PC-3 (cell line): ENCODE measurements at regions not wholly inside any gene's neighbourhood (a gene's known extent, or its start where the extent isn't known, plus 50 kb on each side); places are given as distances from the start of the nearest gene placed in this dataset.

Source experiments
- CTCF ChIP-seq: fragments of 300-600 bp; sonication (generic); conservative IDR thresholded peaks from 2 replicates; pipeline ENCODE4 v1.5.1; 2017; ENCODE audit warnings: antibody characterized with exemption, low read depth, mild to moderate bottlenecking, low read length
- EZH2 ChIP-seq: fragments of 300-600 bp; sonication (generic); IDR thresholded peaks from one replicate; pipeline ENCODE4 v1.6.1; 2017; ENCODE audit warnings: antibody characterized with exemption, mild to moderate bottlenecking, low read length; ENCODE audit not compliant: unreplicated experiment
- EZH2phosphoT487 ChIP-seq: fragments of 300-600 bp; sonication (generic); IDR thresholded peaks from 2 replicates; pipeline ENCODE4 v1.6.1; 2018; ENCODE audit warnings: mild to moderate bottlenecking, antibody characterized with exemption, low read length, borderline replicate concordance

- TF ChIP-seq EZH2, result no peak
- no peak for TF ChIP-seq CTCF
- TF ChIP-seq EZH2phosphoT487, result no peak
Measured at GRCh38 chr13:99642841-99643240, 141.6 kb downstream of the TM9SF2 start.
